Activated CD4-positive, CD25-positive, alpha-beta regulatory T cell (primary cell): ENCODE measurements at regions not wholly inside any gene's neighbourhood (a gene's known extent, or its start where the extent isn't known, plus 50 kb on each side); places are given as distances from the start of the nearest gene placed in this dataset.
"Not testable (repeated sequence)": the region's sequence is repeated elsewhere in the genome, so short reads cannot be mapped to it uniquely, and the experiment has no call there.

Experiments
- DNase-seq, 4 experiments: peaks; one replicate each; lab custom pipeline; 2025; lab: John Stamatoyannopoulos, UW

DNA sequence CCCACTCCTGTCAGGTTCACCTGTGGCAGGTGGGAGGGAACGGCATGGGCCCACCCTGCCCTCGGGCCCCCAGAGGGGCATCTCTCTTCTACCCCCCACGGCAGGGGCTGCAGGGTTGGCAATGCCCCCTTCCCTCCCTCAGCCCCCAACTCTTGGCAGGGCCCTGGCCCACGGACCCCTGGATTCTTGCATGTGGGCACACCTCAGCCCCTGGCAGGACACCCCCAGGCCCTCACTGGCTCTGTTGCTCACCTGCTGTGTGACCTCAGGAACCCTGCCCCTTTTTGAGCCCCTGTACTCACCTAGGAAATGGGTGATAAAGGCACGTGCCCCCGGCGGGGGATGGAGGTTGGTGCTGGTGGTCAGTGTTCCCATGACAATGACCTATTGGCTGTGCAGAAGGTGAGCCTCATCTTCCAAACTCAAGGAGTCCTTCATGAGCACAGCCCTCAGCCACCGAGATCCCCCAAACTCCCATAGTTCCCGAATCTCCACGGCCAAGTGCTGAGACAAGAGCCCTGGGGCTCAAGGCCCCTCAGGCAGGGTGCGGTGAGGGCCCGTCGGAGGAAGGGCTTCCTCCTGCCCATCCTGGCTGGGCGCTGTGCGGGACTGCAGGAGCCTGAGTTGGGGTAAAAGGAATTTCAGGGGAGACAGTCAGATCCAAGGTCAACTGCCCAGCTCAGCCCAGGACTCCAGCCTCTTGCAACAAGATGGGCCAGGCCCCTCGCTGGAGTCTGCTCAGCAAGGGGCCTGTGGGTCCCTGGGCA is 198.2 kb downstream of the IGLL1 start:
- no peak for DNase-seq

DNA sequence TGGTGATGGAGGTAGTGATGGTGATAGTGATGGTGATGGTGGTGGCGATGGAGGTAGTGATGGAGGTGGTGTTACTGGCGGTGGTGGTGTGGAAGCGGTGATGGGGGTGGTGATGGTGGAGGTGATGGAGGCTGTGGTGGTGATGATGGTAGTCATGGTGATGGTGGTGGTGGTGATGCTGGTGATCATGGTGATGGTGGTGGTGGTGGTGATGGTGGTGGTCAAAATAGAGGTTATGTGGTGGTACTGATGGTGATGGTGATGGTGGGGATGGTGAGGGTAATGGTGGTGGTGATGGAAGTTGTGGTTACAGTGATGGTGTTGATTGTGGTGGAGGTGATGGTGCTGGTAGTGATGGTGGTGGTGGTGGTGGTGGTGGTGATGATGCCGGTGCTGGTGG is 199.2 kb downstream of the IGLL1 start:
- no peak for DNase-seq

DNA sequence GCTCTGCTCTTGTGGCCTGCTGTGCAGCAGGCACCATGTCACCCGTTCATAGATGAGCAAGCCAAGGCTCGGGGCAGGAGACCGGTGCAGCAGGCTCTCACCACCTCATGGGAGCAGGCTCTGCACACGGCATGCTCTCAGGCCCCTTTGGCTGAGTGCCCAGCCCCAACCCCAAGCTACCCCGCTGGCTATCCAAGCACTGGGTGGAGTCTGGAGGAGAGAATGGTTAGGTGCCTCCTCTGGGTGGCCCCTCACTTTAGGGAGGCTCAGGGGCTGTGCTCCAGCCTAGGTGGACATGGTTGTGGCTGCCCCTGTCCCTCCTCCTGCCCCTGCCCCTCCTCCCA is 199.9 kb downstream of the IGLL1 start:
- DNase-seq, result no peak

DNA sequence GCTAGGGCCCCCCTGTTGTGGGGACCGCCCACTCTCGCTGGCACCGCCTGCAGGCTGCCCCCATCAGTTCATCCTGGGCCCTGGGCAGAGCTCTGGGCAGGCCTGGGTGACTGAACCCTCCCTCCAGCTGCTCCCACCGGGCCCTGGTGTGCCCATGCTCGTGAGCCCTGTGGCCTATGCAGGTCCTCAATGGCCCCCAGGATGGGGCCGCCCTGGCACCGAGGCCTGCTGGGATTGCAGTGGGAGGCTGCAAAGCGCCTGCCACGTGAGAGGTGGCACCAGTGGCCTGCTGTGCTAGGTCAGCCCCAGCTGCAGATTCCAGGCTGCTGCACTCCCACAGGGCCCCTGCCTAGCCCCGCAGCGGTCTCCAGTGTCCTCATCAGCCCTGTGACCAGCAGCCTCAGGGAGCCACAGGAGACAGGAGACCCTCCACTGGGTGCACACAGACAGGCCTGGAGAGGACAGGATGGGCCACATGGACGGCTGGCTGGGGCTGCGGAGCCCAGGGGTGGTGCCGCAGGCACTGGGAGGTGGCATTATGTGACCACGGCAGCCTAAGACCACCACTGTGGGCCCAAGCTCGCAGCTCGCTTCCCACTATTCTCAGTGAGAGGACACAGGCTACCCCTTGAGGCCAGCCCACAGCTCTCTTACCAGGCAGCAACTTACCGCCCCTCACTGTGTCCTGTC is 199.4 kb downstream of the BCR start:
- DNase-seq, result not testable (repeated sequence)

DNA sequence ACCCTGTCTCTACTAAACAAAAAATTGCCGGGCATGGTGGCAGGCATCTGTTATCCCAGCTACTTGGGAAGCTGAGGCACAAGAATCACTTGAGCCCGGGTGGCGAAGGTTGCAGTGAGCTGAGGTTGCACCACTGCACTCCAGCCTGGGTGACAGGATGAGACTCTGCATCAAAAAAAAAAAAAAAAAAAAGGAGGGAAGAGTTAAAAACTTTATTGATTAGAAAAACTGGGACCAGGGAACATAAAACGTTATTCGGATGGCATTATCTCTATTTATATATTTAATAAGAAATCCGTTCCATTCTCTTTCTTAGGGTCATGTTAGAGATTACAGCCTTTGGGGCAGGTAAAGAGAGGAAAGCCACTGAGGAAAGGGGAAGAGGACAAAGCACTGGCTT is 197.5 kb downstream of the BCR start:
- DNase-seq, result no peak

DNA sequence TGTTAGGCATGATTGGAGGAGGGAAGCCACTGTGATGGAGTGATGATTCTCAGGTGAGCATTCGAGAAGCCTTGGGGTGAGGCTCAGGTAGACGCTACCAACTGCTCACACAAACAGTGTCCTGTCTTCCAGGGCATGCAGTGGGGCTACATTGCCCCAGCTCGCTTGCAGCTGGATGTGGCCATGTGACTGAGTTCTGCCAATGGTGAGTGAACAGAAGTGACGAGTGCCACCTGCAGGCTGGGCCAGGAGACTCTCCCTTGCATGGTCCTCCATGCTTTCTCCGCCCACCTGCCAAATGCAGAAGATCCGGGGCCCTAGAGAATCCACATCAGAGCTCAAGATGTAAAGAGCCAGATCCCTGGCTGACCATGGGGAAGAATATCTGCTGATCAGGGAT is 195.9 kb downstream of the BCR start:
- no peak for DNase-seq

DNA sequence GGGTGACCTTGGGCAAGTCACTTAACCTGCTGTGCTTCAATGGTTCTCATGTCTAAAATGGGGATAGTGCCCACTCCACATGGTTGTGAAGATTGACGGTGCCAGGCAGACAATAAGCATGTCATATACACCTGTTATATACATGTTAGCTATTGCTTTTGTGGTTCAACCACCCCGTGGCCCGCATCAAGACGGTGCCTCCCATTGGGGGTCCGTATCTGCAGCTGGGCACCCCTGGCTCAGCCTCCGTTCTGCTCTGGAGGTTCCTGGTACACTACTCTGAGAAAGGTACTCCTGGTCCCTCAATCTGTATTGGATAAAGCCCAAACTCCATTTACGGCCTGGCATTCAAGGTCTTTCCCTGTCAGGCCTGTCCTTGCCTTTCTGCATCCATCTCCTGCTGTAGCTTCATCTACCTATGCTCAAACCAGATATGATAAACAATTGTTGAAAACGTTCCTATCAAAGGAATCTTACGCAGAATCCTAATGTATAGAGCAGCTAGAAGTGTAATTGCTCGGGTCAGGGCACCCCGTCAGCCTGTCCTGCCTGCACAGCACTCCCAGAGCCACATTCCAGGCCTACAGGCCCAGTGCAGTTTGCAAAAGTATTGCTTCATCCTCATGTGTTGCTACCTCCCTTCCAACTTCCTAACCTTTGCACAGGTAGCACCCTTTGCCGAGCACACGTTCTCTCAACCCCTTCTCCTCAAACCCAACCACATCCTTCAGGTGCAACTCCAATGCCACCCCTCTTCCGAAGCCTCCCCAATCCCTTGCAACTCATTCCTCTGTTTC is 194.9 kb downstream of the BCR start:
- no peak for DNase-seq

DNA sequence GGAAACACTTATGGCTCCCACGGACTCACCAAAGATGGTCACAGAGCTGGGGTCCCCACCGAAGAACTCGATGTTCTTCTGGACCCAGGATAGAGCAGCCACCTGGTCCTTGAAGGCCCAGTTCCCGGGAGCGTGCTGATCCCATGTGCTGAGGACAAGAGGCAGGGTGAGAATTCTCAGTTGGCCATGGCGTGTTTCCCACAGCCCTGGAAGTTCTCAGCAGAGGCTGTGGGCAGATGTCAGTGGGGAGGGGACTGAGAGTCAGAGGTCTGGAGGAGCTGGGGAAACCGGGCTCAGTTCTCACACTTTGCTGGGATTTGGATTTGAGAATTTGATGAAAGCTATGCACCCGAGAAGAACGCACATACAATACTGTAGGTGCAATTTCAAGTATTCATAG is 193.3 kb downstream of the BCR start:
- no peak for DNase-seq

DNA sequence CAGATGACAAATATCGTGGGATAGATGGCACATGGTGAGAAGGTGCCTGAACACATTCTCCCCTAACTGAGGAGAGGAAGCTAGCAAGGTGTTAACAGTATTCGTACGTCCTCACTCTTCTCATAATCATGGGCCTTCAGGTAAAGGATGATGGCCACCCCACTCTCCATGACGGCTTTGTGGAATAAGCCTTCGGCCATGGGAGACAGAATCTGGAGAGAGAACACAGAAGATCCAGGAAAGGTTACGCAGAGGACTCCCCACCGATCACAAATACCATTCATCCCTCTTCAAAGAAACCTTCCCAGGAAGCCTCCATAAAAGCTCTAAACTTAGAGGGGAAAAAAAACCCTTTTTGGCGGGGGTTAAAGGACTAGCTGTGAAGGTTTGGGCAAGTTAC is 189.9 kb downstream of the BCR start:
- no peak for DNase-seq

DNA sequence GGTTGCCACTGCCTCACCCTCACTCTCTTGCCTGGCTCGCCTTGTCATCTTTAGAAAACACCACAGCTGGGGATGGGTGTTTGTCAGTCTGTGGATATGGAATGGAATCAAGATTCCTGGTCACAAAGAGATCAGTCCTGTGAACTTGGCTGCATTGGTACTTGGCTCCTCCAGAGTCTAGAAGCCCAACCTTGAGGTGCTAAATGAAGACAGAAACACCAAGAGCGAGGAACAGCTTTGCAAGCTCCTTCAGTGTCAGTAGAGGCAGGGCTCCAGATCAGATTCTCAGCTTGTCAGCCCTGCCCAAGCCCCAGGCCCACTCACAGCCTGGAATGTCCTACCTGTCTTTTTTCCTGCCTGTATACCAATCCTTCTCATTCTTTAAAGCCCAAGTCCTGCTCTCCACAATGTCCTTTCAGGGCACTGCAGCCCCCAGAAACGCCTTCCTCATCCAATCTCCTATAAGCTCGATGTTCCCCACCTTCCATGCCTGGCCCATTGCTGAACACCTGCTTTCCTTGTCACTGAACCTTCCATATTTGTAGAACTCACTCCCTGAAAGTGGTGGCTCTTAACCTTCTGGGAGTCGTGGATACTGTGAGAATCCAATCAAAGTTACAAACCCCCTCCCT is 188.9 kb downstream of the BCR start:
- no peak for DNase-seq
